IMR-90 (cell line): ENCODE measurements at regions not wholly inside any gene's neighbourhood (a gene's known extent, or its start where the extent isn't known, plus 50 kb on each side); places are given as distances from the start of the nearest gene placed in this dataset.

Experiments used
- ATAC-seq: fragments of 200-7000 bp; cut with Tn5 transposase; 2 replicates; pipeline ENCODE4 v1.9.1; 2020; ENCODE audit warnings: low read depth, mild to moderate bottlenecking, moderate library complexity
- BruUV-seq: library from RNA; stranded (reverse); fragments of 400-500 nt; replicated peaks from 2 replicates; lab custom pipeline; 2021; lab: Mats Ljungman, UMichigan
- CTCF ChIA-PET: fragments of 300-600 bp; formaldehyde crosslinking; extraction: SDS; loops from one replicate; lab custom pipeline; 2021; ENCODE audit warnings: antibody characterized with exemption; lab: Yijun Ruan, JAX
- POLR2A ChIA-PET: fragments of 300-600 bp; sonication (Branson Sonifier 250); formaldehyde crosslinking; loops from one replicate; lab custom pipeline; 2022; ENCODE audit warnings: antibody characterized with exemption; ENCODE audit not compliant: unreplicated experiment; lab: Charles Lee
- DNase-seq: peaks from one replicate; pipeline ENCODE4 v3.0.0; 2013
- H2AFZ ChIP-seq: replicated peaks from 2 replicates; pipeline ENCODE3; 2013; ENCODE audit warnings: low read length, mild to moderate bottlenecking; ENCODE audit not compliant: poor library complexity
- H2AK5ac ChIP-seq: 2 replicates; pipeline ENCODE4 v1.6.1; 2013; ENCODE audit warnings: low read depth, low read length, inconsistent platforms
- H2AK9ac ChIP-seq: replicated peaks from 2 replicates; pipeline ENCODE3; 2013; ENCODE audit warnings: mild to moderate bottlenecking, low read depth, low read length, moderate library complexity; ENCODE audit not compliant: poor library complexity
- H2BK120ac ChIP-seq: 2 replicates; pipeline ENCODE4 v1.6.1; 2013; ENCODE audit warnings: low read depth, low read length, inconsistent platforms
- H2BK15ac ChIP-seq: 3 replicates; pipeline ENCODE4 v1.6.1; 2013; ENCODE audit warnings: low read depth, low read length, inconsistent platforms
- H2BK20ac ChIP-seq: 2 replicates; pipeline ENCODE4 v1.6.1; 2013; ENCODE audit warnings: low read depth, mild to moderate bottlenecking, inconsistent platforms, low read length, moderate library complexity
- H2BK5ac ChIP-seq: 2 replicates; pipeline ENCODE4 v1.6.1; 2013; ENCODE audit warnings: mild to moderate bottlenecking, low read depth, low read length, inconsistent platforms; ENCODE audit not compliant: poor library complexity, severe bottlenecking
- H3K14ac ChIP-seq: replicated peaks from 2 replicates; pipeline ENCODE4 v1.6.1; 2013; ENCODE audit warnings: low read depth, low read length, inconsistent platforms
- H3K18ac ChIP-seq: 2 replicates; pipeline ENCODE4 v1.6.1; 2013; ENCODE audit warnings: low read depth, low read length, control low read depth
- H3K23ac ChIP-seq: 2 replicates; pipeline ENCODE4 v1.6.1; 2013; ENCODE audit warnings: low read depth, low read length, inconsistent platforms
- H3K27ac ChIP-seq: 2 replicates; pipeline ENCODE4 v1.5.1; 2013; ENCODE audit warnings: mild to moderate bottlenecking, control low read depth, low read length; ENCODE audit not compliant: insufficient read depth
- H3K27me3 ChIP-seq: 2 replicates; pipeline ENCODE4 v1.6.1; 2013; ENCODE audit warnings: low read length; ENCODE audit not compliant: control insufficient read depth, insufficient read depth
- H3K36me3 ChIP-seq: 2 replicates; pipeline ENCODE4 v1.6.1; 2013; ENCODE audit warnings: low read length, mixed read lengths; ENCODE audit not compliant: control insufficient read depth, insufficient read depth
- H3K4ac ChIP-seq: 2 replicates; pipeline ENCODE4 v1.6.1; 2013; ENCODE audit warnings: low read depth, low read length, inconsistent platforms
- H3K4me1 ChIP-seq: 2 replicates; pipeline ENCODE4 v1.6.1; 2013; ENCODE audit warnings: low read length, mixed read lengths; ENCODE audit not compliant: control insufficient read depth, insufficient read depth
- H3K4me2 ChIP-seq: 2 replicates; pipeline ENCODE4 v1.6.1; 2013; ENCODE audit warnings: low read depth, mild to moderate bottlenecking, control low read depth, low read length, moderate library complexity
- H3K4me3 ChIP-seq: 2 replicates; pipeline ENCODE4 v1.5.1; 2013; ENCODE audit warnings: low read depth, mild to moderate bottlenecking, control low read depth, low read length, moderate library complexity; ENCODE audit not compliant: insufficient read depth
- H3K56ac ChIP-seq: 2 replicates; pipeline ENCODE4 v1.6.1; 2013; ENCODE audit warnings: low read length, inconsistent platforms; ENCODE audit not compliant: insufficient read depth; ENCODE audit errors: extremely low read depth
- H3K79me1 ChIP-seq, 2 experiments: 2 replicates each; pipeline ENCODE4 v1.6.1; 2013; ENCODE audit warnings: low read length in 2 of 2, inconsistent platforms in 1 of 2, low read depth in 1 of 2
- H3K9ac ChIP-seq: 2 replicates; pipeline ENCODE4 v1.6.1; 2013; ENCODE audit warnings: low read depth, low read length, control low read depth
- H3K9me1 ChIP-seq: 2 replicates; pipeline ENCODE4 v1.6.1; 2013; ENCODE audit warnings: low read length, inconsistent platforms; ENCODE audit not compliant: insufficient read depth
- H3K9me3 ChIP-seq: 2 replicates; pipeline ENCODE4 v1.6.1; 2013; ENCODE audit warnings: low read length; ENCODE audit not compliant: control insufficient read depth, insufficient read depth
- H4K20me1 ChIP-seq: 2 replicates; pipeline ENCODE4 v1.6.1; 2013; ENCODE audit warnings: low read length, inconsistent platforms; ENCODE audit not compliant: insufficient read depth
- H4K5ac ChIP-seq: 2 replicates; pipeline ENCODE4 v1.6.1; 2013; ENCODE audit warnings: mild to moderate bottlenecking, low read depth, low read length, control low read depth
- H4K8ac ChIP-seq, 2 experiments: 2 replicates each; pipeline ENCODE4 v1.6.1; 2013; ENCODE audit warnings: low read depth in 2 of 2, low read length in 2 of 2, control low read depth in 1 of 2, inconsistent platforms in 1 of 2
- H4K91ac ChIP-seq: 2 replicates; pipeline ENCODE4 v1.6.1; 2013; ENCODE audit warnings: low read depth, low read length, inconsistent platforms; ENCODE audit not compliant: insufficient read depth
- BHLHE40 ChIP-seq: fragments of 150-350 bp; IDR thresholded peaks from 2 replicates; pipeline ENCODE4 v1.6.1; 2016; ENCODE audit warnings: mild to moderate bottlenecking, low read depth, low read length
- CEBPB ChIP-seq: IDR thresholded peaks from 2 replicates; pipeline ENCODE4 v1.6.1; 2012; ENCODE audit warnings: low read depth, low read length, improper control_type of control experiment
- CHD1 ChIP-seq: IDR thresholded peaks from 2 replicates; pipeline ENCODE4 v1.6.1; 2012; ENCODE audit warnings: low read depth, low read length, improper control_type of control experiment
- CTCF ChIP-seq: conservative IDR thresholded peaks from 2 replicates; pipeline ENCODE4 v1.5.1; 2012; ENCODE audit warnings: mild to moderate bottlenecking, low read depth, low read length, improper control_type of control experiment
- ELK1 ChIP-seq: fragments of 150-350 bp; IDR thresholded peaks from 2 replicates; pipeline ENCODE4 v1.6.1; 2016; ENCODE audit warnings: low read depth, mild to moderate bottlenecking, low read length, moderate library complexity, borderline replicate concordance
- FOS ChIP-seq: fragments of 150-350 bp; IDR thresholded peaks from 2 replicates; pipeline ENCODE4 v1.6.1; 2016; ENCODE audit warnings: low read depth, low read length
- MAFK ChIP-seq: IDR thresholded peaks from 2 replicates; pipeline ENCODE4 v1.6.1; 2012; ENCODE audit warnings: low read depth, low read length, improper control_type of control experiment
- MAZ ChIP-seq: IDR thresholded peaks from 2 replicates; pipeline ENCODE4 v1.6.1; 2012; ENCODE audit warnings: low read depth, mild to moderate bottlenecking, low read length, improper control_type of control experiment, moderate library complexity, borderline replicate concordance
- MXI1 ChIP-seq: IDR thresholded peaks from 2 replicates; pipeline ENCODE4 v1.6.1; 2012; ENCODE audit warnings: low read depth, mild to moderate bottlenecking, low read length, moderate library complexity, borderline replicate concordance
- NFE2L2 ChIP-seq: fragments of 150-350 bp; IDR thresholded peaks from 2 replicates; pipeline ENCODE4 v1.6.1; 2016; ENCODE audit warnings: low read depth, mild to moderate bottlenecking, low read length
- POLR2A ChIP-seq: IDR thresholded peaks from 2 replicates; pipeline ENCODE4 v1.6.1; 2012; ENCODE audit warnings: mild to moderate bottlenecking, low read depth, low read length
- RAD21 ChIP-seq: IDR thresholded peaks from 2 replicates; pipeline ENCODE4 v1.6.1; 2012; ENCODE audit warnings: low read length, improper control_type of control experiment
- RCOR1 ChIP-seq: IDR thresholded peaks from 2 replicates; pipeline ENCODE4 v1.6.1; 2012; ENCODE audit warnings: mild to moderate bottlenecking, low read length, improper control_type of control experiment; ENCODE audit not compliant: insufficient replicate concordance
- RFX5 ChIP-seq: IDR thresholded peaks from 2 replicates; pipeline ENCODE4 v1.8.0; 2012; ENCODE audit warnings: low read depth, mild to moderate bottlenecking, low read length, moderate library complexity
- SMC3 ChIP-seq: fragments of 150-350 bp; IDR thresholded peaks from 2 replicates; pipeline ENCODE4 v1.6.1; 2016; ENCODE audit warnings: low read depth, mild to moderate bottlenecking, antibody characterized with exemption, low read length, moderate library complexity
- USF2 ChIP-seq: fragments of 150-350 bp; IDR thresholded peaks from 2 replicates; pipeline ENCODE4 v1.6.1; 2017; ENCODE audit warnings: mild to moderate bottlenecking, antibody characterized with exemption, low read length, low read depth
- WGBS, 2 experiments: methylation state at CpG; one replicate each; pipeline versions ENCODE4 v1.1.5 to v1.1.7; 2013; ENCODE audit warnings: missing lambda C conversion rate in 2 of 2; ENCODE audit not compliant: insufficient read length in 1 of 2; ENCODE audit errors: extremely low coverage in 2 of 2; 5-methylcytosine and 5-hydroxymethylcytosine counted together
- dilution Hi-C: fragments of 300-500 bp; cut with HindIII; formaldehyde crosslinking; loops from one replicate; pipeline ENCODE4 v1.14.3; 2018; ENCODE audit warnings: low sequenced_read_pairs; ENCODE audit not compliant: unreplicated experiment
- in situ Hi-C: fragments of 300-500 bp; cut with MboI; formaldehyde crosslinking; loops from 3 replicates; pipeline ENCODE4 v1.14.3; 2019; ENCODE audit warnings: low sequenced_read_pairs, inconsistent platforms, mixed read lengths
- intact Hi-C: fragments of 100-400 bp; cut with micrococcal nuclease; formaldehyde crosslinking; loops from 2 replicates; pipeline ENCODE4 v1.10.0; 2022

DNA sequence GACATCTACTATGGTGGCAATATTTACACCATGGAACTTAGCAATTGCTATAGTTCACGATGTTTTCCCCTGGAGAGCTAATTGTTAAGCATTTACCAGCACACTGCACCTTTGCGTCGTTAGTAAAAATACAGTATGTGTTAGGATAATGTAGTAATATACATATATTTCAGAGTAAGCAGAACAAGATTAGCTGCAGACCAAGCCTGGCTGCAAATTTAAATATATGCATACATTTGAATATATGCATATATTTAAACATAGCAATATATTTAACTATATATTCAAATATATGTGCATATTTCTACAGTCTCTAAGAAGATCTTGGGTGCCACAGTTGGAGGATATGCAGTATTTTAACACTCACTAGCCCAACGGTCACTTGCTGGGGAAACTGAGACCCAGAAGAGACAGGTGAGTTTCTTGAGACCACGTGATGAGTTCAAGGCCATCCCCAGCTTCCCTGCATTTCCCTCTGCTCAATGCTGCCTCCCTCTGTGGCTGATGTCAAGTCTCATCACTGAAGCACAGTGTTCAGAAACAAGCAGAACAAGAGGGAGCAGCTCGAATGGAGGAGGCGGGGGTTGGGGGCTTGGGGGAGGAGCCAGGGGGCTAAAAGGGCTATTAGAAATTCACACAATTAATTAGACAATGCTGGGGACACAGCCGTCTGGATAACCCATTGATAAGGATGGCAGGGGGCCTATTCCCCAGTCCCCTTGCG, 708.0 kb downstream of the MED13L start:
- intact Hi-C loops, result loop anchor here (10.0 kb wide), 1 partner anchor 905 kb away; no protein-coding TSS in a partner anchor
- H4K20me1 ChIP-seq, result no peaks in the 10 kb centered on the region
- no peak overlapping the region for H3K18ac ChIP-seq
- no peak overlapping the region for H3K4me2 ChIP-seq
- no peak overlapping the region for H2BK20ac ChIP-seq
- H3K36me3 ChIP-seq, result no peaks in the 10 kb centered on the region
- H2AK5ac ChIP-seq, result no peak overlapping the region
- BruUV-seq, result no TSS peak
- H4K91ac ChIP-seq, result no peak overlapping the region
- no peak for ATAC-seq
- H3K27me3 ChIP-seq, result no peaks in the 10 kb centered on the region
- ChIA-PET CTCF (no interaction called here), POLR2A (no interaction called here)
- no peak overlapping the region for H2BK15ac ChIP-seq
- 80% methylated on average over 1 of the region's 9 CpGs; no CpG with 5 or more reads in 1 of the 2 experiments for WGBS, 2 experiments
- no peak overlapping the region for H4K5ac ChIP-seq
- no peak overlapping the region for H4K8ac ChIP-seq
- no peak overlapping the region for H3K14ac ChIP-seq
- H3K4me3 ChIP-seq, result no peak overlapping the region
- no peak overlapping the region for H3K23ac ChIP-seq
- no peaks in the 10 kb centered on the region for H3K9me3 ChIP-seq
- H3K9ac ChIP-seq, result no peak overlapping the region
- no peak overlapping the region for H3K56ac ChIP-seq
- in situ Hi-C loops, result no loop called here
- no peaks in the 10 kb centered on the region for H3K79me1 ChIP-seq
- no peak overlapping the region for H2AK9ac ChIP-seq
- no peak overlapping the region for H2BK120ac ChIP-seq
- no peak overlapping the region for H3K4ac ChIP-seq
- TF ChIP-seq RFX5, result no peak
- TF ChIP-seq BHLHE40, result no peak
- TF ChIP-seq CHD1, result no peak
- TF ChIP-seq CTCF, result no peak
- no peak for TF ChIP-seq FOS
- no peak for TF ChIP-seq RCOR1
- no peak for TF ChIP-seq USF2
- no peak for TF ChIP-seq ELK1
- no peak for TF ChIP-seq MAFK
- TF ChIP-seq CEBPB, result no peak
- no peak for TF ChIP-seq SMC3
- no peak for TF ChIP-seq POLR2A
- no peak for TF ChIP-seq RAD21
- TF ChIP-seq NFE2L2, result no peak
- TF ChIP-seq MXI1, result no peak
- TF ChIP-seq MAZ, result no peak
- H2AFZ ChIP-seq, result no peak overlapping the region
- H3K4me1 ChIP-seq, result no peaks in the 10 kb centered on the region
- H3K27ac ChIP-seq, result no peak overlapping the region
- no peak overlapping the region for H2BK5ac ChIP-seq
- dilution Hi-C loops, result no loop called here
- H3K9me1 ChIP-seq, result no peaks in the 10 kb centered on the region
- no peak for DNase-seq
